PC-3 (cell line): ENCODE measurements at regions not wholly inside any gene's neighbourhood (a gene's known extent, or its start where the extent isn't known, plus 50 kb on each side); places are given as distances from the start of the nearest gene placed in this dataset.

Experiments
- ATAC-seq: fragments of 200-7000 bp; cut with Tn5 transposase; 2 replicates; pipeline ENCODE4 v1.9.1; 2020; ENCODE audit warnings: mild to moderate bottlenecking, moderate library complexity
- BruUV-seq: library from RNA; stranded (reverse); fragments of 400-500 nt; replicated peaks from 2 replicates; lab custom pipeline; 2021; lab: Mats Ljungman, UMichigan
- CTCF ChIA-PET: fragments of 300-600 bp; sonication (Branson Sonifier 250); formaldehyde crosslinking; loops from one replicate; lab custom pipeline; 2022; ENCODE audit warnings: antibody characterized with exemption; lab: Charles Lee
- POLR2A ChIA-PET: fragments of 300-600 bp; sonication (Branson Sonifier 250); formaldehyde crosslinking; loops from one replicate; lab custom pipeline; 2022; ENCODE audit warnings: antibody characterized with exemption; ENCODE audit not compliant: unreplicated experiment; lab: Charles Lee
- DNase-seq: peaks from one replicate; pipeline ENCODE4 v3.0.0-alpha.2; 2015
- H2AFZ ChIP-seq: fragments of 300-600 bp; sonication (generic); 2 replicates; pipeline ENCODE4 v1.6.0; 2016; ENCODE audit warnings: antibody characterized with exemption, low read length
- H3F3A ChIP-seq: fragments of 300-600 bp; sonication (generic); one replicate; pipeline ENCODE4 v1.6.0; 2017; ENCODE audit warnings: antibody characterized with exemption, low read length, control low read depth, mild to moderate bottlenecking; ENCODE audit not compliant: unreplicated experiment
- H3K27ac ChIP-seq: fragments of 300-600 bp; sonication (generic); 2 replicates; pipeline ENCODE4 v1.5.1; 2016; ENCODE audit warnings: mild to moderate bottlenecking, low read length
- H3K27me3 ChIP-seq: fragments of 300-600 bp; sonication (generic); 2 replicates; pipeline ENCODE4 v1.6.1; 2016; ENCODE audit warnings: low read length, mixed read lengths
- H3K36me3 ChIP-seq: fragments of 300-600 bp; sonication (generic); 2 replicates; pipeline ENCODE4 v1.6.1; 2016; ENCODE audit warnings: low read depth, mixed run types, low read length, mixed read lengths
- H3K4me1 ChIP-seq: fragments of 300-600 bp; sonication (generic); 2 replicates; pipeline ENCODE4 v1.5.1; 2016; ENCODE audit warnings: low read length; ENCODE audit not compliant: insufficient read depth
- H3K4me2 ChIP-seq: fragments of 300-600 bp; sonication (generic); 2 replicates; pipeline ENCODE4 v1.6.0; 2016; ENCODE audit warnings: low read length
- H3K4me3 ChIP-seq: fragments of 300-600 bp; sonication (generic); 2 replicates; pipeline ENCODE4 v1.5.1; 2016; ENCODE audit warnings: mild to moderate bottlenecking, low read length, mixed read lengths
- H3K79me2 ChIP-seq: fragments of 300-600 bp; sonication (generic); 2 replicates; pipeline ENCODE4 v1.6.1; 2017; ENCODE audit warnings: low read length, mixed read lengths
- H3K9ac ChIP-seq: fragments of 300-600 bp; sonication (generic); 2 replicates; pipeline ENCODE4 v1.6.0; 2016; ENCODE audit warnings: mild to moderate bottlenecking, low read length
- H3K9me2 ChIP-seq: fragments of 300-600 bp; sonication (generic); replicated peaks from 2 replicates; pipeline ENCODE4 v1.6.1; 2016; ENCODE audit warnings: mixed run types, low read length, mixed read lengths
- H3K9me3 ChIP-seq: fragments of 300-600 bp; sonication (generic); 2 replicates; pipeline ENCODE4 v1.6.1; 2016; ENCODE audit warnings: low read length, mixed read lengths
- H4K20me1 ChIP-seq: fragments of 300-600 bp; sonication (generic); 2 replicates; pipeline ENCODE4 v1.6.1; 2016; ENCODE audit warnings: low read length, mixed read lengths
- CTCF ChIP-seq: fragments of 300-600 bp; sonication (generic); conservative IDR thresholded peaks from 2 replicates; pipeline ENCODE4 v1.5.1; 2017; ENCODE audit warnings: antibody characterized with exemption, low read depth, mild to moderate bottlenecking, low read length
- EZH2 ChIP-seq: fragments of 300-600 bp; sonication (generic); IDR thresholded peaks from one replicate; pipeline ENCODE4 v1.6.1; 2017; ENCODE audit warnings: antibody characterized with exemption, mild to moderate bottlenecking, low read length; ENCODE audit not compliant: unreplicated experiment
- EZH2phosphoT487 ChIP-seq: fragments of 300-600 bp; sonication (generic); IDR thresholded peaks from 2 replicates; pipeline ENCODE4 v1.6.1; 2018; ENCODE audit warnings: mild to moderate bottlenecking, antibody characterized with exemption, low read length, borderline replicate concordance
- intact Hi-C: fragments of 100-400 bp; cut with micrococcal nuclease; formaldehyde crosslinking; loops from 2 replicates; pipeline ENCODE4 v1.9.0; 2023

DNA sequence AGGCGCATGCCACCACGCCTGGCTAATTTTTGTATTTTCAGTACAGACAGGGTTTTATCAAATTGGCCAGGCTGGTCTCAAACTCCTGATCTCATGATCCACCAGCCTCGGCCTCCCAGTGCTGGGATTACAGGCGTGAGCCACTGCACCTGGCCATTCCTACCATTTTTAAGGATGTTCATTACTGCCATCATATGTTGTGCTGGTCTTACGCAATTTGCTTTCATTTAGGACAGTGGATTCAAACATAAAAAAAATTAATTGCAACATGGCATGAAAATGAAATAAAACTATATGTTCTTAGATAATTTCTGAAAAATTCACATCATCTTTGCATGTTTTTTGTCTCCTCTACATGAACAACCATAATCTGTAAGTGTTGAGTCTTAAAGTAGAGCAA, 527.7 kb downstream of the LTN1 start:
- Histone ChIP-seq H3K27ac (no peak overlapping the region), H3K79me2 (no peaks in the 10 kb centered on the region), H2AFZ (no peak overlapping the region), H3F3A (no peaks in the 10 kb centered on the region), H3K4me1 (no peaks in the 10 kb centered on the region), H3K9me3 (no peaks in the 10 kb centered on the region), H3K9me2 (no peaks in the 10 kb centered on the region), H4K20me1 (no peaks in the 10 kb centered on the region), H3K4me3 (no peak overlapping the region), H3K4me2 (no peak overlapping the region), H3K36me3 (no peaks in the 10 kb centered on the region), H3K9ac (no peak overlapping the region), H3K27me3 (no peaks in the 10 kb centered on the region)
- BruUV-seq = no TSS peak
- no peak for DNase-seq
- TF ChIP-seq EZH2phosphoT487 = no peak
- TF ChIP-seq CTCF = no peak
- no peak for TF ChIP-seq EZH2
- ATAC-seq = no peak
- intact Hi-C loops = no loop called here
- CTCF ChIA-PET = no interaction called here
- POLR2A ChIA-PET = no interaction called here

DNA sequence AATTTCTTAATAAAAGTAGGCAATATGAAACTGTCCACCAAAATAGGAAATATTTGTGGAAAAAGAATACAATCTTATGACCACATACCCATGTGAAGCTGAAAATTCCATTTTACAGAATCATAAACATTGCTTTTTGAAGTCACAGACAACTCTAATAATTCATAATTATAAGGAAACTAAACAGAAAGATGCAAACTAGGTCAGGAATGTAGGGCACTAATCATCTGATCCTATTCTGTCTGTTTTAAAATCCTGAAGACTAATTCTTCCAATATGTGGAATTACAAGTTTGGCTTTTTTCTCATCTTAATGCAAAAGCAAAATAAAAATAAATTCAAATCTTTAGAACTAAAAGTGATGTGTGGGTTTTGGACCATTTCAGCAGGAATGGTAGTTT, 528.6 kb downstream of the LTN1 start:
- ATAC-seq = no peak
- H3K9me3 ChIP-seq = no peaks in the 10 kb centered on the region
- no peaks in the 10 kb centered on the region for H4K20me1 ChIP-seq
- no TSS peak for BruUV-seq
- TF ChIP-seq CTCF (no peak), EZH2phosphoT487 (no peak), EZH2 (no peak)
- no peak for DNase-seq
- no peaks in the 10 kb centered on the region for H3K9me2 ChIP-seq
- ChIA-PET POLR2A (no interaction called here), CTCF (no interaction called here)
- intact Hi-C loops = no loop called here
- H3K4me2 ChIP-seq = no peak overlapping the region
- no peaks in the 10 kb centered on the region for H3K79me2 ChIP-seq
- no peak overlapping the region for H3K4me3 ChIP-seq
- no peak overlapping the region for H3K27ac ChIP-seq
- H3K9ac ChIP-seq = no peak overlapping the region
- no peaks in the 10 kb centered on the region for H3K36me3 ChIP-seq
- no peaks in the 10 kb centered on the region for H3F3A ChIP-seq
- H3K4me1 ChIP-seq = no peaks in the 10 kb centered on the region
- H2AFZ ChIP-seq = no peak overlapping the region
- H3K27me3 ChIP-seq = no peaks in the 10 kb centered on the region

- no peak overlapping the region for H3K4me3 ChIP-seq
- H3K27me3 ChIP-seq = no peaks in the 10 kb centered on the region
- ChIA-PET POLR2A (no interaction called here), CTCF (no interaction called here)
- H3K9me3 ChIP-seq = no peaks in the 10 kb centered on the region
- no peaks in the 10 kb centered on the region for H3K4me1 ChIP-seq
- no peak overlapping the region for H3K27ac ChIP-seq
- TF ChIP-seq CTCF = no peak
- no peak for TF ChIP-seq EZH2
- TF ChIP-seq EZH2phosphoT487 = no peak
- no peaks in the 10 kb centered on the region for H3K79me2 ChIP-seq
- intact Hi-C loops = no loop called here
- H3K4me2 ChIP-seq = no peak overlapping the region
- no TSS peak for BruUV-seq
- H3K9ac ChIP-seq = no peak overlapping the region
- no peaks in the 10 kb centered on the region for H3K9me2 ChIP-seq
- H3K36me3 ChIP-seq = no peaks in the 10 kb centered on the region
- H2AFZ ChIP-seq = no peak overlapping the region
- no peaks in the 10 kb centered on the region for H4K20me1 ChIP-seq
- no peaks in the 10 kb centered on the region for H3F3A ChIP-seq
- no peak for DNase-seq
- ATAC-seq = no peak
Measured at GRCh38 chr21:28459193-28459592, 533.5 kb downstream of the LTN1 start.
